ENCODE measurements at regions not wholly inside any gene's neighbourhood (a gene's known extent, or its start where the extent isn't known, plus 50 kb on each side); places are given as distances from the start of the nearest gene placed in this dataset.
"Not testable (repeated sequence)": the region's sequence is repeated elsewhere in the genome, so short reads cannot be mapped to it uniquely, and the experiment has no call there.

GRCh38 chr11:112714340-112714739 is 246.9 kb upstream of the NCAM1 start:
- H3K27ac Mint-ChIP-seq; DNase-seq; H3K36me3 Mint-ChIP-seq; H3K4me1 Mint-ChIP-seq; H3K9me3 Mint-ChIP-seq; H3K4me3 Mint-ChIP-seq; ATAC-seq (replicated peaks): not testable (repeated sequence)
- peaks cover 4 to 21% of the 10 kb centered on the region in 2 donors for H3K27me3 Mint-ChIP-seq

GRCh38 chr11:112715056-112715455 is 246.2 kb upstream of the NCAM1 start:
- Mint-ChIP-seq H3K27ac (no peak overlapping the region), H3K4me1 (no peaks in the 10 kb centered on the region), H3K4me3 (no peak overlapping the region), H3K9me3 (no peaks in the 10 kb centered on the region), H3K36me3 (no peaks in the 10 kb centered on the region), H3K27me3 (peaks cover 0 to 14% of the 10 kb centered on the region in 2 donors)
- ATAC-seq (replicated peaks) (no peak), DNase-seq (no peak)

- no peak overlapping the region for H3K27ac Mint-ChIP-seq
- DNase-seq (no peak), ATAC-seq (replicated peaks) (no peak)
- no peaks in the 10 kb centered on the region for H3K27me3 Mint-ChIP-seq
- H3K4me3 Mint-ChIP-seq: no peak overlapping the region
- H3K4me1 Mint-ChIP-seq: no peaks in the 10 kb centered on the region
- H3K9me3 Mint-ChIP-seq: no peaks in the 10 kb centered on the region
- H3K36me3 Mint-ChIP-seq: no peaks in the 10 kb centered on the region
Observed at GRCh38 chr11:112718483-112718882, 242.7 kb upstream of the NCAM1 start.

- Mint-ChIP-seq H3K27ac (no peak overlapping the region), H3K4me3 (no peak overlapping the region), H3K36me3 (no peaks in the 10 kb centered on the region), H3K27me3 (no peaks in the 10 kb centered on the region), H3K9me3 (no peaks in the 10 kb centered on the region), H3K4me1 (no peaks in the 10 kb centered on the region)
- ATAC-seq (replicated peaks): no peak
- DNase-seq: no peak
Observed at GRCh38 chr11:112719736-112720525, 241.3 kb upstream of the NCAM1 start.

GRCh38 chr11:112722148-112722547 is 239.1 kb upstream of the NCAM1 start:
- no peak overlapping the region for H3K27ac Mint-ChIP-seq
- peaks cover 0 to 2% of the 10 kb centered on the region in 2 donors for H3K9me3 Mint-ChIP-seq
- no peaks in the 10 kb centered on the region for H3K4me1 Mint-ChIP-seq
- no peaks in the 10 kb centered on the region for H3K27me3 Mint-ChIP-seq
- H3K4me3 Mint-ChIP-seq: no peak overlapping the region
- ATAC-seq (replicated peaks): no peak
- H3K36me3 Mint-ChIP-seq: no peaks in the 10 kb centered on the region
- no peak for DNase-seq

GRCh38 chr11:112722876-112723275 is 238.3 kb upstream of the NCAM1 start:
- no peaks in the 10 kb centered on the region for H3K4me1 Mint-ChIP-seq
- no peak overlapping the region for H3K4me3 Mint-ChIP-seq
- H3K36me3 Mint-ChIP-seq: no peaks in the 10 kb centered on the region
- no peaks in the 10 kb centered on the region for H3K27me3 Mint-ChIP-seq
- no peak overlapping the region for H3K27ac Mint-ChIP-seq
- ATAC-seq (replicated peaks) (no peak), DNase-seq (no peak)
- H3K9me3 Mint-ChIP-seq: peaks cover 0 to 2% of the 10 kb centered on the region in 2 donors

- H3K9me3 Mint-ChIP-seq: peaks cover 0 to 2% of the 10 kb centered on the region in 2 donors
- ATAC-seq (replicated peaks): no peak
- H3K4me1 Mint-ChIP-seq: no peaks in the 10 kb centered on the region
- H3K27ac Mint-ChIP-seq: no peak overlapping the region
- H3K36me3 Mint-ChIP-seq: no peaks in the 10 kb centered on the region
- no peak overlapping the region for H3K4me3 Mint-ChIP-seq
- DNase-seq: no peak
- no peaks in the 10 kb centered on the region for H3K27me3 Mint-ChIP-seq
Observed at GRCh38 chr11:112723676-112724495, 237.3 kb upstream of the NCAM1 start.

- Mint-ChIP-seq H3K4me3 (no peak overlapping the region), H3K36me3 (no peaks in the 10 kb centered on the region), H3K4me1 (no peaks in the 10 kb centered on the region), H3K27me3 (no peaks in the 10 kb centered on the region), H3K9me3 (peaks cover 0 to 2% of the 10 kb centered on the region in 2 donors), H3K27ac (no peak overlapping the region)
- DNase-seq (no peak), ATAC-seq (replicated peaks) (no peak)
Observed at GRCh38 chr11:112724496-112724790, 236.8 kb upstream of the NCAM1 start.

- Mint-ChIP-seq H3K36me3 (no peaks in the 10 kb centered on the region), H3K9me3 (peaks cover 0 to 2% of the 10 kb centered on the region in 2 donors), H3K27me3 (no peaks in the 10 kb centered on the region), H3K4me1 (no peaks in the 10 kb centered on the region), H3K4me3 (no peak overlapping the region), H3K27ac (no peak overlapping the region)
- no peak for ATAC-seq (replicated peaks)
- no peak for DNase-seq
Observed at GRCh38 chr11:112725636-112726035, 235.6 kb upstream of the NCAM1 start.

GRCh38 chr11:112727341-112727841 is 233.8 kb upstream of the NCAM1 start:
- no peak for DNase-seq
- no peak for ATAC-seq (replicated peaks)
- H3K9me3 Mint-ChIP-seq: peaks cover 0 to 2% of the 10 kb centered on the region in 2 donors
- H3K27ac Mint-ChIP-seq: no peak overlapping the region
- no peaks in the 10 kb centered on the region for H3K4me1 Mint-ChIP-seq
- no peaks in the 10 kb centered on the region for H3K36me3 Mint-ChIP-seq
- H3K4me3 Mint-ChIP-seq: no peak overlapping the region
- no peaks in the 10 kb centered on the region for H3K27me3 Mint-ChIP-seq

- Mint-ChIP-seq H3K9me3 (peaks cover 7% of the 10 kb centered on the region in 2 donors), H3K4me3 (no peak overlapping the region), H3K36me3 (no peaks in the 10 kb centered on the region), H3K4me1 (no peaks in the 10 kb centered on the region), H3K27ac (no peak overlapping the region), H3K27me3 (no peaks in the 10 kb centered on the region)
- ATAC-seq (replicated peaks) (no peak), DNase-seq (no peak)
Observed at GRCh38 chr11:112728288-112728687, 232.9 kb upstream of the NCAM1 start.

- H3K9me3 Mint-ChIP-seq: peaks cover 7 to 8% of the 10 kb centered on the region in 2 donors
- ATAC-seq (replicated peaks) (no peak), DNase-seq (no peak)
- H3K36me3 Mint-ChIP-seq: no peaks in the 10 kb centered on the region
- H3K4me3 Mint-ChIP-seq: no peak overlapping the region
- no peak overlapping the region for H3K27ac Mint-ChIP-seq
- H3K27me3 Mint-ChIP-seq: no peaks in the 10 kb centered on the region
- H3K4me1 Mint-ChIP-seq: no peaks in the 10 kb centered on the region
Observed at GRCh38 chr11:112728716-112729115, 232.5 kb upstream of the NCAM1 start.

- no peaks in the 10 kb centered on the region for H3K36me3 Mint-ChIP-seq
- no peak overlapping the region for H3K4me3 Mint-ChIP-seq
- peaks cover 7 to 8% of the 10 kb centered on the region in 2 donors for H3K9me3 Mint-ChIP-seq
- no peak for ATAC-seq (replicated peaks)
- H3K27ac Mint-ChIP-seq: no peak overlapping the region
- DNase-seq: no peak
- H3K4me1 Mint-ChIP-seq: no peaks in the 10 kb centered on the region
- peaks cover 0 to under 1% of the 10 kb centered on the region in 2 donors for H3K27me3 Mint-ChIP-seq
Observed at GRCh38 chr11:112730591-112730990, 230.6 kb upstream of the NCAM1 start.

GRCh38 chr11:112731538-112731937 is 229.7 kb upstream of the NCAM1 start:
- Mint-ChIP-seq H3K9me3 (peaks cover 7 to 8% of the 10 kb centered on the region in 2 donors), H3K27ac (no peak overlapping the region), H3K4me3 (no peak overlapping the region), H3K4me1 (no peaks in the 10 kb centered on the region), H3K27me3 (peaks cover 0 to 3% of the 10 kb centered on the region in 2 donors), H3K36me3 (no peaks in the 10 kb centered on the region)
- no peak for DNase-seq
- ATAC-seq (replicated peaks): no peak

- Mint-ChIP-seq H3K27me3 (peaks cover 0 to 3% of the 10 kb centered on the region in 2 donors), H3K36me3 (no peaks in the 10 kb centered on the region), H3K27ac (no peak overlapping the region), H3K9me3 (peaks cover 6 to 8% of the 10 kb centered on the region in 2 donors), H3K4me1 (no peaks in the 10 kb centered on the region), H3K4me3 (no peak overlapping the region)
- DNase-seq (no peak), ATAC-seq (replicated peaks) (no peak)
Observed at GRCh38 chr11:112732031-112732430, 229.2 kb upstream of the NCAM1 start.
